ENCODE measurements at regions not wholly inside any gene's neighbourhood (a gene's known extent, or its start where the extent isn't known, plus 50 kb on each side); places are given as distances from the start of the nearest gene placed in this dataset.
"Not testable (repeated sequence)": the region's sequence is repeated elsewhere in the genome, so short reads cannot be mapped to it uniquely, and the experiment has no call there.

GRCh38 chr2:194549387-194549786, 1107.6 kb upstream of the SLC39A10 start:
- H3K4me3 ChIP-seq (ENCODE audit: low read depth, low read length) = no peak overlapping the region
- DNase-seq (ENCODE audit: low read depth) = no peak
- TF ChIP-seq, protein P1, sequence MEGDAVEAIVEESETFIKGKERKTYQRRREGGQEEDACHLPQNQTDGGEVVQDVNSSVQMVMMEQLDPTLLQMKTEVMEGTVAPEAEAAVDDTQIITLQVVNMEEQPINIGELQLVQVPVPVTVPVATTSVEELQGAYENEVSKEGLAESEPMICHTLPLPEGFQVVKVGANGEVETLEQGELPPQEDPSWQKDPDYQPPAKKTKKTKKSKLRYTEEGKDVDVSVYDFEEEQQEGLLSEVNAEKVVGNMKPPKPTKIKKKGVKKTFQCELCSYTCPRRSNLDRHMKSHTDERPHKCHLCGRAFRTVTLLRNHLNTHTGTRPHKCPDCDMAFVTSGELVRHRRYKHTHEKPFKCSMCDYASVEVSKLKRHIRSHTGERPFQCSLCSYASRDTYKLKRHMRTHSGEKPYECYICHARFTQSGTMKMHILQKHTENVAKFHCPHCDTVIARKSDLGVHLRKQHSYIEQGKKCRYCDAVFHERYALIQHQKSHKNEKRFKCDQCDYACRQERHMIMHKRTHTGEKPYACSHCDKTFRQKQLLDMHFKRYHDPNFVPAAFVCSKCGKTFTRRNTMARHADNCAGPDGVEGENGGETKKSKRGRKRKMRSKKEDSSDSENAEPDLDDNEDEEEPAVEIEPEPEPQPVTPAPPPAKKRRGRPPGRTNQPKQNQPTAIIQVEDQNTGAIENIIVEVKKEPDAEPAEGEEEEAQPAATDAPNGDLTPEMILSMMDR (IDR thresholded peaks at IDR 0.05; ENCODE audit: insufficient read depth, low read length) = no peak

DNA sequence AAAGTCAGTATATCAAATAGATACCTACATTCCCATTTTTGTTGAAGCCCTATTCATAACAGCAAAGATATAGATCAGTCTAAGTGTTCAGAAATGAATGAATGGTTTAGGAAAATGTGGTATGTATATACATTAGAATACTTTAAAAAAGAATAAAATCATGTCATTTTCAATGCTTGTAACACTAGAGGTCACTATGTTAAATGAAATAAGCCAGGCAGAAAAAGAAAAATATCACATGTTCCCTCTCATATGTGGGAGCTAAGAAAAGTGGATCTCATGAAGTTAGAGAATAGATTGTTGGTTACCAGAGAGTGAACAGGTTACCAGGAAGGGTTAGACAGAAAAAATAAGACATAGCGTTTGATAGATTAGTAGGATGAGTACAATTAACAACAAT, 1111.0 kb upstream of the SLC39A10 start:
- H3K4me3 ChIP-seq (ENCODE audit: low read depth, low read length) = no peak overlapping the region
- TF ChIP-seq, protein P1 (IDR thresholded peaks at IDR 0.05; ENCODE audit: insufficient read depth, low read length) = no peak
- DNase-seq (ENCODE audit: low read depth) = no peak

DNA sequence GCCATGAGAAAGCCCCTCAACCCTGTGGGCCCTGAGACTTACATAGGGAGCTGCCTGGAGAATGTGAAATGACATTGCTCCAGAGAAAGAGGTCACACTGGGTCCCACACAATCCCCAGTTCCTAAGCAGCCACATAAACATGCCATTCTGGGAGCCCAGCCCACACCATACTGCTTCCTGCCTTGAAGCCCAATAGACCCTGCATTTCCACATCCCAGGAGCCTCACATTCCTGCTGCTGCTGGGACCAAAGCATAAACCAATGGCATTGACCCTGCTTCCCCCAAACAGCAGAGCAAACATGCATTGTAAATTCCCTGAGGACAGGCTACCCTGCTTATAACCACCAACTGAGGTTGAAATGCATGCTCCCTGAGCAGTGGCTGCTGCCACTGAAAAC, 1117.6 kb upstream of the SLC39A10 start:
- no peak overlapping the region for H3K4me3 ChIP-seq (ENCODE audit: low read depth, low read length)
- DNase-seq (ENCODE audit: low read depth) = no peak
- TF ChIP-seq, protein P1 (IDR thresholded peaks at IDR 0.05; ENCODE audit: insufficient read depth, low read length) = no peak

GRCh38 chr2:194526121-194526520, 1130.9 kb upstream of the SLC39A10 start:
- no peak overlapping the region for H3K4me3 ChIP-seq (ENCODE audit: low read depth, low read length)
- TF ChIP-seq, protein P1 (IDR thresholded peaks at IDR 0.05; ENCODE audit: insufficient read depth, low read length) = no peak
- no peak for DNase-seq (ENCODE audit: low read depth)

DNA sequence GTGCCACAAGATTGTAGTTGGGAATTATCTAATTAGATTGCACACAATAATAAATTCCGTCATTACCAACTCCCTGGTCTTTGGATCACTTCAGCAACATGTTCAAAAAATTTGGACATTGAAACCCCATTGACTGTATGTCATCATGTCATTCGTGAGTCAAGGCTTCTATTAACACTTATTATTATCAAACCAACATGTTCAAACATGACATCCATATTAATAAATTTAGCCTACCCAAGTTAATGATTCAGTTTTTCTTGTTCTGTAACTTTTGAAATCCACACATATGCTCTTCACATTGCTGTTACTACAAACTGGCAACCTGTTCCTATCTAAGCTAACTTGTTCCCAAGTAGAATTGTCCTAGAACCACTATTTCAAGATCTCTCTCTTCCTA, 1142.7 kb upstream of the SLC39A10 start:
- TF ChIP-seq, protein P1 (IDR thresholded peaks at IDR 0.05; ENCODE audit: insufficient read depth, low read length) = no peak
- DNase-seq (ENCODE audit: low read depth) = no peak
- H3K4me3 ChIP-seq (ENCODE audit: low read depth, low read length) = no peak overlapping the region

- not testable (repeated sequence) for DNase-seq (ENCODE audit: low read depth)
These were observed 1146.0 kb upstream of the SLC39A10 start for GRCh38 chr2:194511070-194511469.

GRCh38 chr2:194504876-194505275, 1152.2 kb upstream of the SLC39A10 start:
- not testable (repeated sequence) for DNase-seq (ENCODE audit: low read depth)

More at GRCh38 chr2:194511070-194511469, 1146.0 kb upstream of the SLC39A10 start:
- H3K4me3 ChIP-seq (ENCODE audit: low read depth, low read length) = not testable (repeated sequence)

DNA sequence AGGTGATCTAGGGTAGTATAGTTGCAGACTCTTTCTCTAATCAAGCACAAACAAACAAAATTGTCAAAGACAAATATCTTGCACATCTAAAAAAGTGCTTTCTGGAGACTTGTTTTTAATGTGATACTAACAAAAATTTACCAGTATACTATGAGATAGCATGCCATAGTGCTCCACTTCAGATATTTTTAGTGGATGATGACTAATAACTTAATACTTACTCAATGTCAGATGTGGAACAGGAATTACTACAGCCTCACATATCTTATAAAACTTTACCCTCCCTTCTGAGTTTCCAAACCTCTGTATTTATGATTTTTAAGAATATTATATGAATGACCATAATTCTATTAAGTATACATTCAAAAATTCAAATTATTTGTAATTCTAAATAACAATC, 1162.0 kb upstream of the SLC39A10 start:
- H3K4me3 ChIP-seq (ENCODE audit: low read depth, low read length) = no peak overlapping the region
- no peak for DNase-seq (ENCODE audit: low read depth)
- TF ChIP-seq, protein P1 (IDR thresholded peaks at IDR 0.05; ENCODE audit: insufficient read depth, low read length) = no peak

More at GRCh38 chr2:194504876-194505275, 1152.2 kb upstream of the SLC39A10 start:
- H3K4me3 ChIP-seq (ENCODE audit: low read depth, low read length) = not testable (repeated sequence)

Data from fibroblast of the aortic adventitia (primary cell).